Kidney (tissue), 13 donors: ENCODE measurements at regions not wholly inside any gene's neighbourhood (a gene's known extent, or its start where the extent isn't known, plus 50 kb on each side); places are given as distances from the start of the nearest gene placed in this dataset.
A peak's percentile ranks its signal among the peaks of the same experiment; 100 is the strongest.

Experiments used
- DNase-seq, 5 donors: peaks; one replicate each; pipeline ENCODE4 v3.0.0-alpha.2; 2013 to 2020
- FAIRE-seq: peaks from 2 replicates; lab custom pipeline; 2012; peaks lifted over from hg19 to GRCh38; lab: Jason Lieb, UNC
- H3K27ac ChIP-seq, 2 donors: one replicate each; pipeline ENCODE4 v1.7.0; 2013; ENCODE audit warnings: low read depth in 2 of 2, low read length in 2 of 2, inconsistent platforms in 1 of 2
- H3K27me3 ChIP-seq: one replicate; pipeline ENCODE4 v1.7.1; 2013; ENCODE audit warnings: low read length, inconsistent platforms; ENCODE audit not compliant: control insufficient read depth, insufficient read depth
- H3K36me3 ChIP-seq, 3 donors: one replicate each; pipeline versions ENCODE4 v1.7.0 to v1.7.1; 2013; ENCODE audit warnings: low read length in 3 of 3, control low read depth in 1 of 3, inconsistent platforms in 1 of 3; ENCODE audit not compliant: insufficient read depth in 3 of 3, control insufficient read depth in 2 of 3
- H3K4me1 ChIP-seq, 3 donors: one replicate each; pipeline versions ENCODE4 v1.7.0 to v1.7.1; 2013; ENCODE audit warnings: low read length in 3 of 3, inconsistent platforms in 1 of 3, low read depth in 1 of 3; ENCODE audit not compliant: control insufficient read depth in 2 of 3, insufficient read depth in 2 of 3
- H3K4me3 ChIP-seq, 3 donors: one replicate each; pipeline versions ENCODE4 v1.7.0 to v1.8.1; 2013; ENCODE audit warnings: low read length in 3 of 3, control low read depth in 1 of 3, inconsistent platforms in 1 of 3
- H3K9ac ChIP-seq, 3 donors: one replicate each; pipeline versions ENCODE4 v1.7.0 to v1.7.1; 2013; ENCODE audit warnings: low read length in 3 of 3, control low read depth in 1 of 3, inconsistent platforms in 1 of 3
- H3K9me3 ChIP-seq, 3 donors: one replicate each; pipeline versions ENCODE4 v1.7.0 to v1.7.1; 2013; ENCODE audit warnings: low read length in 3 of 3, control low read depth in 1 of 3, inconsistent platforms in 1 of 3; ENCODE audit not compliant: control insufficient read depth in 2 of 3, insufficient read depth in 1 of 3
- CTCF ChIP-seq: IDR thresholded peaks from 3 replicates; pipeline ENCODE4 v1.5.1; 2012; ENCODE audit warnings: mild to moderate bottlenecking, moderate library complexity, borderline replicate concordance; ENCODE audit not compliant: insufficient read depth; ENCODE audit errors: extremely low read depth
- intact Hi-C: fragments of 100-400 bp; cut with DNase I; formaldehyde crosslinking; loops from one replicate; pipeline ENCODE4 v1.11.1; 2022
- donor health status: control.
- donor health status: control.
- donor health status: control.
- donor health status: control.
- donor health status: control.
- donor health status: DM: yes; HTN: yes; CAD: no.
- donor health status: Normal renal cell carcinoma (clear cell type).

- H3K27me3 ChIP-seq = no peaks in the 10 kb centered on the region
- no peak for TF ChIP-seq CTCF
- H3K9ac ChIP-seq = no peak overlapping the region
- H3K9me3 ChIP-seq = no peaks in the 10 kb centered on the region
- no peak for DNase-seq
- H3K27ac ChIP-seq = no peak overlapping the region
- intact Hi-C loops = no loop called here
- no peak overlapping the region for H3K4me3 ChIP-seq
- H3K36me3 ChIP-seq = no peaks in the 10 kb centered on the region
- FAIRE-seq = no peak
- peaks cover 0 to 5% (median 0%) of the 10 kb centered on the region in 3 donors for H3K4me1 ChIP-seq
These were observed 157.4 kb upstream of the ZFHX3 start for GRCh38 chr16:73205153-73205886.

GRCh38 chr16:73204359-73205152, 156.6 kb upstream of the ZFHX3 start:
- no peak for FAIRE-seq
- Histone ChIP-seq H3K9ac (no peak overlapping the region), H3K9me3 (no peaks in the 10 kb centered on the region), H3K36me3 (no peaks in the 10 kb centered on the region), H3K27me3 (no peaks in the 10 kb centered on the region), H3K27ac (no peak overlapping the region), H3K4me3 (no peak overlapping the region), H3K4me1 (peaks cover 0 to 5% (median 0%) of the 10 kb centered on the region in 3 donors)
- intact Hi-C loops = no loop called here
- TF ChIP-seq CTCF = no peak
- DNase-seq = no peak

GRCh38 chr16:73202161-73202729, 154.3 kb upstream of the ZFHX3 start:
- FAIRE-seq = no peak
- peaks cover 0 to 5% (median 0%) of the 10 kb centered on the region in 3 donors for H3K4me1 ChIP-seq
- no peaks in the 10 kb centered on the region for H3K36me3 ChIP-seq
- peak in 3 of 5 donors; percentile 21 to 72 (median 36) for DNase-seq
- no peak overlapping the region for H3K27ac ChIP-seq
- no peaks in the 10 kb centered on the region for H3K9me3 ChIP-seq
- no peaks in the 10 kb centered on the region for H3K27me3 ChIP-seq
- intact Hi-C loops = no loop called here
- H3K4me3 ChIP-seq = no peak overlapping the region
- no peak for TF ChIP-seq CTCF
- no peak overlapping the region for H3K9ac ChIP-seq
